C4-2B (cell line): ENCODE measurements at regions not wholly inside any gene's neighbourhood (a gene's known extent, or its start where the extent isn't known, plus 50 kb on each side); places are given as distances from the start of the nearest gene placed in this dataset.

Experiments
- ZFX ChIP-seq: fragments of 450-650 bp; IDR thresholded peaks from 2 replicates; pipeline ENCODE4 v1.6.1; 2017
- TF ChIP-seq, protein P1 (sequence below): fragments of 450-650 bp; conservative IDR thresholded peaks from 2 replicates; pipeline ENCODE4 v1.5.1; 2017; ENCODE audit warnings: mild to moderate bottlenecking

DNA sequence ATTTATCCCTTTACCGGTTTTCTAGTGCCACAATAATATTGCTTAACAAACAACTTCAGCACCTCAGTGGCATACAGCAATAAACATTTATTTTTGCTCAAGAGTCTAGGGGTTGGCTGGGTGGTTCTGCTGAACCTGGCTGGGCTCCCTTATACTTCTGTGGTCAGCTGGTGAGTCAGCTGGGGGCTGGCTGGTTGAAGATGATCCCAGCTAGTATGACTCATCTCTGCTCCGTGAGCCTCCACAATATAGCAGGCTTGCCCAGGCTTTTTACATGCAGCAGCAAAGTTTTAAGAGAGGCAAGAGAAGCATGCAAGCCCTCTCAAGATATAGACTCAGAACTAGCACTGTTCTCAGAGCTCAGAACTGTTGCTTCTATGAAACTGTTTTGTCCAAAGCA is 523.5 kb upstream of the CLINT1 start:
- TF ChIP-seq, protein P1, sequence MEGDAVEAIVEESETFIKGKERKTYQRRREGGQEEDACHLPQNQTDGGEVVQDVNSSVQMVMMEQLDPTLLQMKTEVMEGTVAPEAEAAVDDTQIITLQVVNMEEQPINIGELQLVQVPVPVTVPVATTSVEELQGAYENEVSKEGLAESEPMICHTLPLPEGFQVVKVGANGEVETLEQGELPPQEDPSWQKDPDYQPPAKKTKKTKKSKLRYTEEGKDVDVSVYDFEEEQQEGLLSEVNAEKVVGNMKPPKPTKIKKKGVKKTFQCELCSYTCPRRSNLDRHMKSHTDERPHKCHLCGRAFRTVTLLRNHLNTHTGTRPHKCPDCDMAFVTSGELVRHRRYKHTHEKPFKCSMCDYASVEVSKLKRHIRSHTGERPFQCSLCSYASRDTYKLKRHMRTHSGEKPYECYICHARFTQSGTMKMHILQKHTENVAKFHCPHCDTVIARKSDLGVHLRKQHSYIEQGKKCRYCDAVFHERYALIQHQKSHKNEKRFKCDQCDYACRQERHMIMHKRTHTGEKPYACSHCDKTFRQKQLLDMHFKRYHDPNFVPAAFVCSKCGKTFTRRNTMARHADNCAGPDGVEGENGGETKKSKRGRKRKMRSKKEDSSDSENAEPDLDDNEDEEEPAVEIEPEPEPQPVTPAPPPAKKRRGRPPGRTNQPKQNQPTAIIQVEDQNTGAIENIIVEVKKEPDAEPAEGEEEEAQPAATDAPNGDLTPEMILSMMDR = no peak
- no peak for TF ChIP-seq ZFX
